CD14-positive monocyte (primary cell): ENCODE measurements at regions not wholly inside any gene's neighbourhood (a gene's known extent, or its start where the extent isn't known, plus 50 kb on each side); places are given as distances from the start of the nearest gene placed in this dataset.

Experiments
- DNase-seq, 3 donors: peaks; one replicate each; pipeline ENCODE4 v3.0.0-alpha.2; 2011 to 2022
- H2AFZ ChIP-seq: 2 replicates; pipeline ENCODE4 v1.6.0; 2012; ENCODE audit warnings: mild to moderate bottlenecking, low read depth, low read length, inconsistent platforms; ENCODE audit not compliant: insufficient read depth, poor library complexity, severe bottlenecking
- H3K27ac ChIP-seq, 2 donors: 1 replicate in 1 of 2; 2 replicates in 1 of 2; pipeline ENCODE4 v1.5.1; 2012 to 2013; ENCODE audit warnings: low read length in 2 of 2, control low read depth in 1 of 2, inconsistent platforms in 1 of 2, low read depth in 1 of 2, mild to moderate bottlenecking in 1 of 2
- H3K27me3 ChIP-seq, 2 donors: one replicate each; pipeline versions ENCODE4 v1.6.0 to v1.6.1; 2011 to 2013; ENCODE audit warnings: low read length in 2 of 2; ENCODE audit not compliant: control insufficient read depth in 2 of 2, insufficient read depth in 2 of 2
- H3K36me3 ChIP-seq, 2 donors: replicated peaks in 1 of 2; 1 replicate in 1 of 2; 2 replicates in 1 of 2; pipeline versions ENCODE4 v1.5.1 to v1.6.1; 2012 to 2013; ENCODE audit warnings: low read length in 2 of 2, control low read depth in 1 of 2, inconsistent platforms in 1 of 2, mild to moderate bottlenecking in 1 of 2; ENCODE audit not compliant: insufficient read depth in 2 of 2, control insufficient read depth in 1 of 2
- H3K4me1 ChIP-seq, 2 donors: 1 replicate in 1 of 2; 2 replicates in 1 of 2; pipeline versions ENCODE4 v1.5.1 to v1.6.1; 2012 to 2013; ENCODE audit warnings: low read length in 2 of 2, control low read depth in 1 of 2, inconsistent platforms in 1 of 2, mild to moderate bottlenecking in 1 of 2, moderate library complexity in 1 of 2; ENCODE audit not compliant: insufficient read depth in 2 of 2, control insufficient read depth in 1 of 2
- H3K4me2 ChIP-seq: replicated peaks from 2 replicates; pipeline ENCODE3; 2012; ENCODE audit warnings: low read length, moderate library complexity, mild to moderate bottlenecking; ENCODE audit not compliant: poor library complexity, severe bottlenecking; ENCODE audit errors: extremely low read depth
- H3K4me3 ChIP-seq, 3 experiments: fragments of 200-600 bp in 1 of 3; sonication (generic) in 1 of 3; replicated peaks in 1 of 3; 1 replicate in 2 of 3; 2 replicates in 1 of 3; pipeline ENCODE4 v1.5.1; 2011 to 2013; ENCODE audit warnings: low read length in 3 of 3, mild to moderate bottlenecking in 3 of 3, control low read depth in 2 of 3, low read depth in 2 of 3, inconsistent platforms in 1 of 3, moderate library complexity in 1 of 3
- H3K79me2 ChIP-seq: 2 replicates; pipeline ENCODE4 v1.6.0; 2012; ENCODE audit warnings: mild to moderate bottlenecking, control low read depth, inconsistent platforms, low read length, moderate library complexity; ENCODE audit not compliant: insufficient read depth
- H3K9ac ChIP-seq: 2 replicates; pipeline ENCODE4 v1.6.0; 2017; ENCODE audit warnings: low read length, mild to moderate bottlenecking; ENCODE audit not compliant: insufficient read depth, poor library complexity, severe bottlenecking
- H3K9me3 ChIP-seq, 2 donors: replicated peaks in 1 of 2; 1 replicate in 1 of 2; 2 replicates in 1 of 2; pipeline versions ENCODE4 v1.5.1 to v1.6.1; 2012 to 2013; ENCODE audit warnings: low read length in 2 of 2, control low read depth in 1 of 2; ENCODE audit not compliant: control insufficient read depth in 1 of 2, insufficient read depth in 1 of 2
- H4K20me1 ChIP-seq: 2 replicates; pipeline ENCODE4 v1.6.0; 2012; ENCODE audit warnings: mild to moderate bottlenecking, low read length, control low read depth, moderate library complexity; ENCODE audit not compliant: insufficient read depth
- H3K27ac Mint-ChIP-seq, 7 donors: one replicate each; pipeline ENCODE4 v1.8.0; 2020; ENCODE audit warnings: mild to moderate bottlenecking in 7 of 7, mixed read lengths in 7 of 7, moderate library complexity in 6 of 7, inconsistent platforms in 2 of 7
- H3K27me3 Mint-ChIP-seq, 3 donors: one replicate each; pipeline ENCODE4 v1.8.0; 2021 to 2022; ENCODE audit warnings: low read depth in 3 of 3, mild to moderate bottlenecking in 3 of 3, mixed read lengths in 3 of 3, moderate library complexity in 3 of 3, inconsistent platforms in 1 of 3
- H3K36me3 Mint-ChIP-seq, 2 donors: one replicate each; pipeline ENCODE4 v1.8.0; 2020; ENCODE audit warnings: mixed read lengths in 2 of 2, inconsistent platforms in 1 of 2, mild to moderate bottlenecking in 1 of 2
- H3K4me1 Mint-ChIP-seq: one replicate; pipeline ENCODE4 v1.8.0; 2020; ENCODE audit warnings: mild to moderate bottlenecking, mixed read lengths
- H3K4me3 Mint-ChIP-seq, 2 donors: one replicate each; pipeline ENCODE4 v1.8.0; 2020; ENCODE audit warnings: mild to moderate bottlenecking in 2 of 2, mixed read lengths in 2 of 2, moderate library complexity in 1 of 2
- H3K9me3 Mint-ChIP-seq, 7 donors: one replicate each; pipeline ENCODE4 v1.8.0; 2020 to 2022; ENCODE audit warnings: mixed read lengths in 7 of 7, mild to moderate bottlenecking in 6 of 7, moderate library complexity in 6 of 7, inconsistent platforms in 2 of 7
- CTCF ChIP-seq: fragments of 200-600 bp; IDR thresholded peaks from one replicate; pipeline ENCODE4 v1.8.0; 2022; ENCODE audit warnings: antibody characterized with exemption, mild to moderate bottlenecking
- WGBS: methylation state at CpG from one replicate; pipeline ENCODE4 v1.1.5; 2013; ENCODE audit warnings: missing lambda C conversion rate; ENCODE audit not compliant: insufficient coverage; 5-methylcytosine and 5-hydroxymethylcytosine counted together
- intact Hi-C, 2 donors: fragments of 100-400 bp; cut with micrococcal nuclease; formaldehyde crosslinking; loops; one replicate each; pipeline versions ENCODE4 v1.15.0 to v1.15.1; 2023

GRCh38 chr18:44392933-44393332, 287.8 kb upstream of the SETBP1 start:
- intact Hi-C loops, result no loop called here

GRCh38 chr18:44393406-44393805, 287.3 kb upstream of the SETBP1 start:
- Histone ChIP-seq H4K20me1 (no peaks in the 10 kb centered on the region), H3K4me1 (peaks cover 9 to 14% of the 10 kb centered on the region in 2 donors), H3K27ac (no peak overlapping the region), H3K4me3 (no peak overlapping the region), H3K79me2 (no peaks in the 10 kb centered on the region), H3K9ac (no peak overlapping the region), H2AFZ (no peak overlapping the region), H3K27me3 (no peaks in the 10 kb centered on the region), H3K9me3 (no peaks in the 10 kb centered on the region), H3K36me3 (no peaks in the 10 kb centered on the region), H3K4me2 (no peak overlapping the region)
- peaks cover 0 to 4% (median 0%) of the 10 kb centered on the region in 7 donors for H3K9me3 Mint-ChIP-seq
- intact Hi-C loops, result no loop called here
- DNase-seq, result no peak
- H3K36me3 Mint-ChIP-seq, result no peaks in the 10 kb centered on the region
- no peak overlapping the region for H3K4me3 Mint-ChIP-seq
- H3K4me1 Mint-ChIP-seq, result peaks cover 10% of the 10 kb centered on the region
- no CpG with 5 or more reads among the region's 2 CpGs for WGBS
- peaks cover 0 to 3% (median 0%) of the 10 kb centered on the region in 3 donors for H3K27me3 Mint-ChIP-seq
- TF ChIP-seq CTCF, result no peak
- no peak overlapping the region for H3K27ac Mint-ChIP-seq

More at GRCh38 chr18:44392933-44393332, 287.8 kb upstream of the SETBP1 start:
- Histone ChIP-seq H3K4me3 (no peak overlapping the region), H3K27ac (no peak overlapping the region), H3K9me3 (no peaks in the 10 kb centered on the region), H3K36me3 (no peaks in the 10 kb centered on the region), H3K4me1 (peaks cover 9 to 14% of the 10 kb centered on the region in 2 donors), H4K20me1 (no peaks in the 10 kb centered on the region), H3K27me3 (no peaks in the 10 kb centered on the region), H3K9ac (no peak overlapping the region), H3K79me2 (no peaks in the 10 kb centered on the region), H2AFZ (no peak overlapping the region), H3K4me2 (no peak overlapping the region)
- Mint-ChIP-seq H3K4me3 (no peak overlapping the region), H3K27me3 (peaks cover 0 to 3% (median 0%) of the 10 kb centered on the region in 3 donors), H3K9me3 (peaks cover 0 to 4% (median 0%) of the 10 kb centered on the region in 7 donors), H3K36me3 (no peaks in the 10 kb centered on the region), H3K27ac (no peak overlapping the region), H3K4me1 (peaks cover 10% of the 10 kb centered on the region)
- TF ChIP-seq CTCF, result no peak
- no peak for DNase-seq
